ENCODE measurements at regions not wholly inside any gene's neighbourhood (a gene's known extent, or its start where the extent isn't known, plus 50 kb on each side); places are given as distances from the start of the nearest gene placed in this dataset.

DNA sequence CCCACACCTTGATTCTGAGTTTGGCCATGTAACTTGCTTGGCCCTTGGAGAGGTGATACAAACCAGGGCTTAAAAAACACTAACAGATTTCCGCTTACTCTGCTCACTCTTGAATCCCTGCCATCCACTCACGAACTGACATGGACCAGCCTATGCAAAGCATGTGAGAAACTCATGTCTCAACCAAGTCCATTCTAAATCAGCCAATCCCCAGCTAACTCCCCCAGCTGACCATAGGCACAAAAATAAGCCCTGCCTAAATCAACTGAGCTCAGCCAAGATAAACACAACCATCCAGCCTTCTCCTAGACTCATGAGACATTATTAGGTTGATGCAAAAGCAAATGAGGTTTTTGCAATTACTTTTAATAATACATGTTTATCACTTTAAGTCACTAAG, 353.9 kb upstream of the TBX3 start:
- H3K4me3 Mint-ChIP-seq: no peak overlapping the region
- peaks cover 89% of the 10 kb centered on the region for H3K36me3 Mint-ChIP-seq
- no peak for DNase-seq (ENCODE audit: low spot score in 2 of 2, unreplicated experiment in 2 of 2)
- peak overlapping the region; percentile 75 for H3K27ac Mint-ChIP-seq
- TF ChIP-seq, protein P1, sequence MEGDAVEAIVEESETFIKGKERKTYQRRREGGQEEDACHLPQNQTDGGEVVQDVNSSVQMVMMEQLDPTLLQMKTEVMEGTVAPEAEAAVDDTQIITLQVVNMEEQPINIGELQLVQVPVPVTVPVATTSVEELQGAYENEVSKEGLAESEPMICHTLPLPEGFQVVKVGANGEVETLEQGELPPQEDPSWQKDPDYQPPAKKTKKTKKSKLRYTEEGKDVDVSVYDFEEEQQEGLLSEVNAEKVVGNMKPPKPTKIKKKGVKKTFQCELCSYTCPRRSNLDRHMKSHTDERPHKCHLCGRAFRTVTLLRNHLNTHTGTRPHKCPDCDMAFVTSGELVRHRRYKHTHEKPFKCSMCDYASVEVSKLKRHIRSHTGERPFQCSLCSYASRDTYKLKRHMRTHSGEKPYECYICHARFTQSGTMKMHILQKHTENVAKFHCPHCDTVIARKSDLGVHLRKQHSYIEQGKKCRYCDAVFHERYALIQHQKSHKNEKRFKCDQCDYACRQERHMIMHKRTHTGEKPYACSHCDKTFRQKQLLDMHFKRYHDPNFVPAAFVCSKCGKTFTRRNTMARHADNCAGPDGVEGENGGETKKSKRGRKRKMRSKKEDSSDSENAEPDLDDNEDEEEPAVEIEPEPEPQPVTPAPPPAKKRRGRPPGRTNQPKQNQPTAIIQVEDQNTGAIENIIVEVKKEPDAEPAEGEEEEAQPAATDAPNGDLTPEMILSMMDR (IDR thresholded peaks at IDR 0.05; ENCODE audit: unreplicated experiment): no peak
- no peaks in the 10 kb centered on the region for H3K27me3 Mint-ChIP-seq (ENCODE audit: low read depth)
- peaks cover 3% of the 10 kb centered on the region for H3K4me1 Mint-ChIP-seq
- H3K9me3 Mint-ChIP-seq: peaks cover 18% of the 10 kb centered on the region

DNA sequence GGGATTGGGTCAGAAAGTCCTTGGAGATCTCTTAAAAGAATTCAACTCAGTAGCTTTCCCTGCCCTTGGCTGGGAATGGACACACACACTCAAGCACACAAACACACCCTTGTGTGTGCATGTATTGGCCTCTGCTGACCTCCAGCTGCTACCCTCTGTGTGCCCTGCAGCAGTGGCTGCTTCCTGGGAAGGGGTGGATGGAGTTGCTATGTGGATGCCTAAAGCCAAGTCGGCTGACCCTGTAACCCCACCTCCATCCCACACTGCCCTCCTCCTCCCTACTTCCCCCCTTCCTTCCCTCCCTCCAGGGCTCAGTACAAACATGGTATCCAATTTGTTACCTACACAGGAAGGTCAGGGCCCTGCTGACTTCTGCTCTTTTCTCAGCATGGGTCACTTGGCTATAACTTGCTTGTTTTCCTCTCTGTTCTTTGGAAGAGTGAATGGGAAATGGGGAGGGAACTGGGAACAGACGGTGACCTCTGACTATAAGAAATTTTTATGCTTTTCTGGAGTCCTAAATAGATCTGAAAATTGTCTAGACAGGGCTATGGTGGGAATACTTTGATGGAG, 351.6 kb upstream of the TBX3 start:
- TF ChIP-seq, protein P1 (IDR thresholded peaks at IDR 0.05; ENCODE audit: unreplicated experiment): no peak
- Mint-ChIP-seq H3K9me3 (peaks cover 2% of the 10 kb centered on the region), H3K4me3 (no peak overlapping the region), H3K36me3 (peaks cover 79% of the 10 kb centered on the region), H3K4me1 (peaks cover 11% of the 10 kb centered on the region), H3K27me3 (ENCODE audit: low read depth) (no peaks in the 10 kb centered on the region), H3K27ac (peak overlapping the region; percentile 65)
- DNase-seq (ENCODE audit: low spot score in 2 of 2, unreplicated experiment in 2 of 2): no peak

DNA sequence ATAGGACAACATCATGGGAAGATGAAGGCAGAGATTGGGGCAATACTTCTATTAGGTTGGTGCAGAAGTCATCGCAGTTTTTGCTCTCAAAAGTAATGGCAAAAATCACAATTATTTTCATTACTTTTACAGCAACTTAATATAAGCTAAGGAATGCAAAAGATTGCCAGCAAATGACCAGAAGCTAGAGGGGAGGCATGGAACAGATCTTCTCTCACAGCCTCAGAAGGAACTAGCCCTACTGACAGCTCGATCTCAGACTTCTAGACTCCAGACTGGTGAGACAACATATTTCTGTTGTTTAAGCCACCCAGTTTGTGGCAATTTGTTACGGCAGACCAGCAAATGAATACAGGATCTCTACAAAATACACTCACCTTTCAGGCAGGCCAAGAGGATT, 348.5 kb upstream of the TBX3 start:
- Mint-ChIP-seq H3K4me3 (no peak overlapping the region), H3K9me3 (no peaks in the 10 kb centered on the region)
- TF ChIP-seq, protein P1 (IDR thresholded peaks at IDR 0.05; ENCODE audit: unreplicated experiment): no peak

DNA sequence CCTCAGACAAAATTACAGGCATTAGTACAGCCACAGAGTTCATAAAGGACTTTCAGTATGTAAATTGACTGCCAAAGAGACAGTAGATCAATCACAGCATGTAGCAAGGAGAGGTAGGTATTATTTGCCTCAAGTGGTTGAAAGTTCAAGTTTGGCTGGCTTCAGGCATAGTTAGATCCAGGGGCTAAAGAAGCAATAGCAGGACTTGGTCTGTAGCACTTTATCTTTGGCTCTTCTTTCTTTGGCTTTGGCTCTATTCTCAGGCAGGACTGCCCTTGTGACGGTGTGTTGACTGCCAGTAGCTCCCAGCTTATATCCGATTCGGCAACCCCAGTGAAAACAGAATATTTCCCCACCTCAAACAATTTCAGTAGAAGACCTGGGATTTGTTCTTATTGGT, 346.0 kb upstream of the TBX3 start:
- peaks cover 24% of the 10 kb centered on the region for H3K4me1 Mint-ChIP-seq
- TF ChIP-seq, protein P1 (IDR thresholded peaks at IDR 0.05; ENCODE audit: unreplicated experiment): no peak

More for the DNA sequence above, 348.5 kb upstream of the TBX3 start:
- Mint-ChIP-seq H3K27me3 (ENCODE audit: low read depth) (no peaks in the 10 kb centered on the region), H3K4me1 (peaks cover 16% of the 10 kb centered on the region), H3K36me3 (peaks cover 66% of the 10 kb centered on the region), H3K27ac (peak overlapping the region; percentile 86)
- no peak for DNase-seq (ENCODE audit: low spot score in 2 of 2, unreplicated experiment in 2 of 2)

DNA sequence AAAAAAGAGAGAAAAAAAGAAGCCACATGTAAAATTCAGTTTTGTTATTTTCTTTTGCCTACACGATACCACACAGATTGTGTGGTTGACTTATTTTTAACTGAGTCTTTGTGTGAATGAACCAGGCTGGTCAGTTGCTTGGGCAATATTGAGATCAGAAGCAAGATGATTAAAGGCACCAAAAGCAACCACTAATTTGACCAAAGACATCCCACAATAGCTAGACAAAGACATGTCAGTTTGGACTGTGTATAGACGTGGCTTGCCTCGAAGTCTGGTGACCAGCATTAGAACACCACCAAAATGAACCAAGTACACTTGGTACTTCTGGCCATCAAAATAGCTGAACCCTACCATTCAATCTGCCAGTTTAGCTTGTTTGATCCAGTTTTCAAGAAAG, 340.6 kb upstream of the TBX3 start:
- H3K9me3 Mint-ChIP-seq: peaks cover 10% of the 10 kb centered on the region
- H3K4me3 Mint-ChIP-seq: no peak overlapping the region
- TF ChIP-seq, protein P1 (IDR thresholded peaks at IDR 0.05; ENCODE audit: unreplicated experiment): no peak
- H3K4me1 Mint-ChIP-seq: peaks cover 61% of the 10 kb centered on the region
- no peaks in the 10 kb centered on the region for H3K27me3 Mint-ChIP-seq (ENCODE audit: low read depth)
- H3K36me3 Mint-ChIP-seq: peaks cover 59% of the 10 kb centered on the region
- DNase-seq (ENCODE audit: low spot score in 2 of 2, unreplicated experiment in 2 of 2): no peak
- peak overlapping the region; percentile 91 for H3K27ac Mint-ChIP-seq

More for the DNA sequence above, 346.0 kb upstream of the TBX3 start:
- Mint-ChIP-seq H3K36me3 (peaks cover 63% of the 10 kb centered on the region), H3K27ac (peak overlapping the region; percentile 72), H3K9me3 (peaks cover 4% of the 10 kb centered on the region), H3K27me3 (ENCODE audit: low read depth) (no peaks in the 10 kb centered on the region), H3K4me3 (no peak overlapping the region)
- DNase-seq (ENCODE audit: low spot score in 2 of 2, unreplicated experiment in 2 of 2): no peak
